NCI-H226 (cell line): ENCODE measurements at regions not wholly inside any gene's neighbourhood (a gene's known extent, or its start where the extent isn't known, plus 50 kb on each side); places are given as distances from the start of the nearest gene placed in this dataset.

Experiments used
- DNase-seq: peaks from one replicate; pipeline ENCODE4 v3.0.0-alpha.2; 2015

- DNase-seq, result no peak
Observed at GRCh38 chr4:18291981-18292380, 270.4 kb upstream of the LCORL start.

DNA sequence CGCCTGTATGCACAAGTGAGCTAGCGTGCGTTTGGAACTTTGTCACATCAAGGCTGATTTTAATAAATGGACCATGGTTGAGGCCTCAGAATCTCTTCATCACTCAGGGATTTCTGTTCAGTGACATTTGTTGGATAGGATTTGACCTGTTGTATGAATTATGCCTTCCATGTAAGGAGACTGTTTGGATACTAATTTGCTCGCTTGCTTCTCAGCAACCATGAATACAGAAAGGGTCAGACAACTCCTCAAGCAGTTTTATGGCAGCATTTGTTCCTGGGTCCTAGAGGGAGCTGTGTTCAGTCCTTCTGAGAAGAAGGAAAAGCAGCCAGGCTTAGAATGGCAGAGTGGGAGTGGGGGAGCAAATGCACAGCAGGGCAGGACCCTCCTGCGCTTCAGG is 269.7 kb upstream of the LCORL start:
- no peak for DNase-seq

- no peak for DNase-seq
Observed at GRCh38 chr4:18285357-18285756, 263.8 kb upstream of the LCORL start.

DNA sequence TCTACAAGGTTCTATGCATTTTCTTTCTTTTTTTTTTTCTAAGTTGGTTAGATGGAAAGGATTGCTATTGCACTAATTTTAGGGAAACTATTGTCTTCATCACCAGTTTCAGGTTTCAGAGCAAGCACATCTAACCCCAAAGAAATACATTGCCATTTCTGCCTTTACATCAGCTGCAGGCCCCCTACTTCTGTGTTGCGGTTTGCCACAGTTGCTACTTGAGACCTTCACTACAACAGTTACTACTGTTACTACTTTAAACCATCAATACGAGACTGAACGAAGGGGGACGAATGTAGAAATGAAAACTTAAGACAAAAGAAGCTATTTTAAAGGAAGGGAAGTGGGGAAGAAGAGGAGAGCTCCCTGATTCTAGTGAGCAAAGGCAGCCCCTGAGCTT is 256.7 kb upstream of the LCORL start:
- DNase-seq, result no peak

DNA sequence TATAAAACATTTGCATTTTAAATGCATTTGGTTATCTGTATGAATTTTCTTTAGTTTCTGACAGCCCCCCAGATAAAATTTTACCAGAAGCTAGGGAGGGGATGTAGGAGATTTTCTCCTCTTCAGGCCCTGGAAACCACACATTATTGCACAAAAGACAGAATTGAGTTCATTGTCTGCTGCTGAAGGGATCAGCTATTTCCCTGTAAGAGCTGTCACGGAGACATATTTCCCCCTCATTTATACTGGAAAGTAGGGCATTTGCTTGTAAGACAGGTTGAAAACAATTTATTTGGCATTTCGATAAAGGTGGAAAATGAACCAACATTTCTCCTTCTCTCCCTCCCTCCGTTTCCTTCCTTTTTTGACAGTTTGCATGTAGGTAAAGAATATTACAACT is 241.3 kb upstream of the LCORL start:
- no peak for DNase-seq

DNA sequence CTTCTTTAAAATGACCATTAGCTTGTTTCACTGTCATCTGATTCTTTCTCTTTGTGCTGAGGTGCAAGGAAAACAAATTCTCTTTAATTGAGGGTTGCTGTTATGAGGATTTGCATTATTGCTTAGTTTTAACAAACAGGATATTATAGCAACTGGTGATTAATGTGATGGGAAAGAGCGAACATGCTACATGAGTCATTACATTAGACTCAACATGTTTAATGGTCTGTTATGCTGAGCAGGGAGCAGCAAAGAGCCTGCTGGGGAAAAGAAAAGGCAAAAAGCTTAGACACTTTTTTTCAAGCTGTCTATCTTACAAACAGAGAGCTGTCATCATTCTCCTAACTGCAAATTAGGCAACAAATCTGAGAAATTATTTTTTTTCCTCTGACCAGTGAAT is 230.5 kb upstream of the LCORL start:
- no peak for DNase-seq

GRCh38 chr4:18250564-18250963 is 229.0 kb upstream of the LCORL start:
- no peak for DNase-seq

GRCh38 chr4:18248611-18249010 is 227.1 kb upstream of the LCORL start:
- no peak for DNase-seq

DNA sequence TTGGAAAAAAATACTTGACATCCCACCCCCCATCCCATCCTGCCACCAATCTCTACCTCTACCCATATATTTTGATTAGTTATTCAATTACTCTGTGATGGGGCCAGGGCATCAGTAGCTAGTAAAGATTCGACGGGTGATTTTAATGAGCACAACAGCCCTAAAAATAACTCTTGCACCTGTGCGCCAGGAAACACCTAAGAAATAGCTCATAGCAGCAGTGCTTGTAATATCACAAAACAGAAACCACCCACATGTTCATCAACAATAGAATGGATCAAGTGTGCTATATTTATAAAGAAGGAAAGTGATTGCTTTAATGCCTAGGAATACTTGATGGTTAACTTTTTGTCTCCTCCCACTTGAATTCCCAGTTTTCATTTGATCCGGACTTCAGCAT is 225.6 kb upstream of the LCORL start:
- DNase-seq, result no peak

- no peak for DNase-seq
Observed at GRCh38 chr4:18242919-18243693, 221.6 kb upstream of the LCORL start.

GRCh38 chr4:18241727-18242126 is 220.2 kb upstream of the LCORL start:
- no peak for DNase-seq

- DNase-seq, result no peak
Observed at GRCh38 chr4:18234108-18234507, 212.6 kb upstream of the LCORL start.

- no peak for DNase-seq
Observed at GRCh38 chr4:18231726-18232125, 210.2 kb upstream of the LCORL start.

DNA sequence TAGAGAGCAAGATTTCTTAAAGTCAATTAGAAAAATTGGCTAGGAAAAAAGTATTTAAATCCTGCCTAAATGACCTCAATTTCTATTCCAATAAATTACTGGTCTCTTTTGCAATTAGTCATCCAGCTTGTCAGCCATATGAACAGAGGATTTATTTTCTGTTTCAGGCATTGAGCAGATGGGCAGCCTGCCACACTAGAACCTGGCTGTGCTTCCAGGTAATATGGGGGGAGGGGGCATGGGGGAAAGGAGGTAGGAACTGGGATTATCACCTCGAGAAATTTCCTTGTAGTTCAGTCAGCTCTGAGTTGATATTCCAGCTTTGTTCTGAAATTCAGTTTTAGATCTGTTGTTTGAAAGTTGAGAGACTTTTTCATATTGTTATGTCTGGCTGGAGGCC is 206.3 kb upstream of the LCORL start:
- DNase-seq, result no peak

GRCh38 chr4:18214411-18215055 is 193.0 kb upstream of the LCORL start:
- no peak for DNase-seq

DNA sequence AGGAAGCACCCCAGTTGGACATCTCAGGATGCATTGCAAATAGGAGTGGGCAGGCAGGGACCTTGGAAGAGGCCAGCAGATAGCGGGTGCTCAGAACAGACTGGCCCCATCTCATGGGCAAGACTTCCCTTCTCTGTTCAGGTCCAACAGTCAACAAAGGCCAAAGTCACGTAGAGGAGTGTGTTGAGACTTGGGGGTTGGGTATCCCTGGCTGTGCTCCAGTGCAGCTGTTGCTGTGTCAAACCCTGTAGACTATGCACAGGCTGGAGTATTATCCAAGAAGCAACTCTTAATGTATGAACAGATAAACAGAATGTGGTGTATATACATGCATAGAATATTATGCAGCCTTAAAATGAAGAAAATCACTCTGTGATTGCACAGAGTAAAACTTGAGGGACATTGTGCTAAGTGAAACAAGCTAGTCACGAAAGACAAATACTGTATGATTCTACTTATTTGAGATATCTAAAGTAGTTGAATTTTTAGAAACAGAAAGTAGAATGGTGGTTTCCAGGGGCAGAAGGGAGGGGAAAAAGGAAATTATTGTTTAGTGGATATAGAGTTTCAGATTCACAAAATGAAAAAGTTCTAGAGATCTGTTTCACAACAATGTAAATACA is 192.1 kb upstream of the LCORL start:
- no peak for DNase-seq

DNA sequence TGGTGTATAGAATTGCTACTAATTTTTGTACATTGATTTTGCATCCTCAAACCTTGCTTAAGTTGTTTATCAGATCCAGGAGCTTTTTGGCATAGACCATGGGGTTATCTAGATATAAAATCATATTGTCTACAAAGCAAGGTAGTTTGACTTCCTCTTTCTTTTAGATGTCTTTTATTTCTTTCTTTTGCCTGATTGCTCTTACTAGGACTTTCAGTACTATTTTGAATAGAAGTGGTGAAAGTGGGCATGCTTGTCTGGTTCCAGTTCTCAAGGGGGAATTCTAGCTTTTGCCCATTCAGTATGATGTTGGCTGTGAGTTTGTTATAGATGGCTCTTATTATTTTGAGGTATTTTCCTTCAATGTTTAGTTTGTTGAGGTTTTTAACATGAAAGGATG is 187.9 kb upstream of the LCORL start:
- DNase-seq, result no peak

DNA sequence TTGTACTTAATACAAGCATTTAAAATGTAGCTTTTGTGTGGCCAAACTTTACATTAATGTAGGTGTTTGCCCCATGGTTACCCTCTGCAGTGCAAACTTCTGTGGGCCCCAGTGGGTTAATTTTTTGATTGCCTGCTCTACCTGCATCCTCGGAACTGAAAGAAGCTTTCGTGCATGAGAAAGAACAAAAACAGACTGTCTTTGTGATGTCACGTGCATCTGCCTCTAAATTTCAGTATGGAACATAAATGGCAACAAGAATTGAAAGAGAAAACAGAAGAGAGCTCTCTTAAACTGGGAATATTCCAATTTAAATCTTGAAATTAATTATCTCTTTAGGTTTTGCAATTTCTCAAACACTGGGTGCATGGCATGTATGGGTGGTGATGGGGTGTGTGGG is 182.4 kb upstream of the LCORL start:
- no peak for DNase-seq

DNA sequence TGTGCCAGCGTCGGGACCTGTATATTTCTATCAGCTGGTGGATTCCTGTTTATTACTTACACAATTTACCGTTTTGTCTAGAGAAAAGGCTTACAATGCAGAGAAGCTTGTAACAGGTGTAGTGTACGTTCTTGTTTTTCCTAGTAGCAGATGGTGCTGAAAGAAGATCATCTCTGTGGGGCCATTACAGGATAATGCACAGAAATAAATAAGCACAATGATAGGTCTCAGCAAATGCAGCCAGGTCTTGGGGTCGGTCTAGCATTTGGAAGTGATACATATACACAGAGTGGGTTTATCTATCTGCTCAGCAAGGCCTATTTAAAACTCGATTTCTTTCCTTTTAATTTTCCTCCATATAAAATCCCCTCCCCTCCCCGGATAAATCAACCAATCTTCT is 180.9 kb upstream of the LCORL start:
- no peak for DNase-seq

DNA sequence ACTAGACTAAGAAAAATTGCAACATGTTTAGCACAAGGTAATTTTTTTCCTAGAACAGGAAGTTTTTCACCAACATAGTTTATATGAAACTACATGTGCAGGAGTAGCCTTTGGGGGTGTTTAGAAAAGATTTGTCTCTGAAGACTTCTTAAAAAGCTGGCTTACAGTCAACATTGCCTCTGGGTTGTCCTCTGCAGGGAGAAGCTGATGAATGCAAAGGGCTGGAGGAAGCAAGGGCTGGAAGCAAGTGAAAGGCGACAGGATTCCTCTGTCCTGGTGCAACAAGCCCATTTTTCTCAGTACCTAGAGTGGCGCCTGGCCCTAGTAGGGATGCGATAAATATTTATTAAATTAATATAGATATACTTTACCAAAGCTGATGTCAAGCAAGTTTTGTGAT is 180.3 kb upstream of the LCORL start:
- DNase-seq, result no peak

DNA sequence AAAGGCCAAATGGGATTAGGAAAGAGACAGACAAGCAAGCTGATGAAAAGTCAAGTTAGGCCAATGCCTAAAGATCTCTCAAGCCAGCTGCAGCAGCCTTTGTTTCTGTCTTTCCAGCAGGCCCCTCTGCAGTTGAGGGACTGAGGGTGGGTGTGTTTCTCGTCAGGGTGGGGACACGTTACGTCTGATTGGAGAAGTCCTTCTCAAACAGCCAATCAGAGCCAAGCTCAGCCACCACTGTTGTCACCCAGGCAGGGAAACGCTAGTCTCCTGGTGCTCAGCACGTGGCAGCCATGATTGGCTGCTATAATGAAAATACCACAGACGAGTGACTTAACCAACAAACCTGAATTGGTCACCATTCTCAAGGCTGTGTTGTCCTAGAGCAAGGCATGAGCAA is 177.1 kb upstream of the LCORL start:
- no peak for DNase-seq

DNA sequence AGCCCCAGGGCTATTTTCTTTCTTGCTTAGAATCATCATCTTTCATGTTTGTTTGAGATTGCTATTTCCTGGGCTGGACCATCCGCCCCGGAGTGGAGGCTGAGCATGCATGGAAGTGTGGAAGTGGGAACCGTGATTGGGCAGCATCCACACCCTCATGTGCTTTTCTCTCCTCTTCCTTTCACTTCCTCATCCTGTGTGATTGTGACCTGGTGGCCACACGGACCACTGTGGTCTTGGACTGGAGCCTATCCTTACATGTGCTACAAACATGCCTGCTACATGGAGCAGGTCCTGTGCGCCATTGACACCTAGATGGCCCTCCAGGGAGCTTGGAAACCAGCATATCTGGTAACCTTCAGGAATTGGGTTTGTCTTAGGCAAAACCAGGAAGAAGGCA is 175.9 kb upstream of the LCORL start:
- DNase-seq, result no peak

GRCh38 chr4:18194278-18194677 is 172.7 kb upstream of the LCORL start:
- DNase-seq, result no peak

DNA sequence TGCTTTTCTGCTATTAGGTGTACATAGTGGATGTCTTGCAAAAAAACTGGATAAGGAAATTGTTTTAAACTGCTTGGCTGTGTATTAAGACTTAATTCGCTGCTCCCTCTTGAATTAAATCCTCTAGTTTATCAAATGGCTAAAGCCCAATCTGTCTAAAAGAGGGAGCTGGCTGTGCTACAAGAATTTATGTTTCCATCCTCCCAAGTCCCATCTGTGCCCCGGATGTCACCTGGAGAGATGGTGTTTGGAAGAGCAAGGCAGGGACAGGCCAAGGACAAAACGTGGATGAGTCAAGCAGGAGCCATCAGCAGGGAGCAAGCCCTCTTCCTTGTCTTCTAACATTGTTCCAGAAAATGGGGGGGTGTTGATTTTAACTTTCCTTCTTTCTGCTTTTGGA is 171.3 kb upstream of the LCORL start:
- DNase-seq, result no peak

DNA sequence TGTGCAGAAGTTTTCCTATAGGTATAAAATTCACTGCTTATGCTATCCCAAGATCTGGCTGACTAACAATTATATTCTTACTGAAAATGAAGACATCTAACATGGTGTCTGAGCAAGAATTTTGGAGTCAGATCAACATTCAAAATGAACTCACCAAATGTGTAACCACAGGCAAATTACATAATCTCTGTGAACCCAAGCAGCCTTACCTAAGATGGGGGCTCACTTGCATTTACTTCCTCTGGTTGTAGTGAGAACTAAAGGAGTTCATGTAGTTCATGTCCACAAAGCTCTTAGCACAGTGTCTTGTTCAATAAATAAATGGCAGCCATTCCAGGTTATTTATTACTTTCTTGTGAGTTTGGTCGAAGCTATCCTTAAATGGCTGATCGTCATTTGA is 163.9 kb upstream of the LCORL start:
- no peak for DNase-seq
